HG03039 (cell line): ENCODE measurements at regions not wholly inside any gene's neighbourhood (a gene's known extent, or its start where the extent isn't known, plus 50 kb on each side); places are given as distances from the start of the nearest gene placed in this dataset.
"Not testable (repeated sequence)": the region's sequence is repeated elsewhere in the genome, so short reads cannot be mapped to it uniquely, and the experiment has no call there.

Source experiments
- ATAC-seq: cut with Tn5 transposase; IDR thresholded peaks from one replicate; pipeline ENCODE4 v1.9.1; 2021; ENCODE audit warnings: mild to moderate bottlenecking, moderate library complexity; ENCODE audit not compliant: unreplicated experiment

DNA sequence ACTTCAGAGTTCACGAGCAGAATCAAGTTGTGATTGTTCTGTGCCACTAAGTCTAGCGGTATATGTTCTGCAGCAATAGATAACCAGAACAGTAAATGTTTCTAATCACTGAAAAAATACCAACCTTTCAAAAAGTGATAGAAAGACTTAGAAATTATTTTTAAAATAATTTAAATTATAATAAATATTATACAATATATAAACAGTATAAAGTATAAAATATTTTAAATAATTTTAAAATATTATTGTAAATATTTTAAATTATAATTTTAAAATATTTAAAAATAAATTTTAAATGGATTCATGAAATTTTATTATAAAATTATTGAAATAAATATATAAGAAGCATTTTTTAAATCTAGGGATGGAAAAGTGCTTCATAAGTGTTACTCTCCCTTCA is 126.3 kb upstream of the ID2 start:
- no peak for ATAC-seq

DNA sequence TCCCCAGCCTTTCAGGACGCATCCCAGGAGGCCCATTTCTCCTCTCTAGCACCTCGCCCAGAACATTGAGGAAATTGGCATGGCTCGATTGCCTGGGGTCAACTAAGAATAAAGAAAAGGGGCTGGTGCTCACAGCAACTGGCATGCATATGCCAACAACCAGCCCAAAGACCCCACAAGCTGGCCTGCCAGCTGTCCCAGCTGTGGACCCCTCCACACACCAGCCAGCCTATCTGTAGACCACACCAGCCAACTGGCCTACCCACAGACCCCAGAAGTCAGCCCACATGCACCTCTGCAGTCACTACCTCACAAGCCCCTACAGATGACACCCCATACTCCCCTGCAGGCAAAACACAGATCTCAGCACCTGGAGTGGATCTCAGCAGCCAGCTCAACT is 123.8 kb upstream of the ID2 start:
- no peak for ATAC-seq

DNA sequence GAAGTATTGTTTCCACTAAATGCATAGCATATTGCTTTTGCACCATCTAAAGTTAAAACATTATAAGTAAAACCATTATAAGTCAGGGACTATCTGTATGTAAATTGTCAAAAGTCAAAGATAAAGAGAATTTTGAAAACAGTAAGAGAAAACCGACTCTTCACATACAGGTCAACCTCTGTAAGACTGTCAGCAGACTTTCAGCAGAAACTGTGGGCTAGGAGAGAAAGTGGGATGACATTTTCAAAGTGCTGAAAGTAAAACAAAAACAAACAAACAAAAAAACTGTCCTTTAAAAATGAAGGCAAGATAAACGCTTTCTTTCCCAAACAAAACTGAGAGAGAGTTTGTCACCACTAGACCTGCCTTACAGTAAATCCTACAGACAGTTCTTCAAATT is 122.9 kb upstream of the ID2 start:
- ATAC-seq, result no peak

DNA sequence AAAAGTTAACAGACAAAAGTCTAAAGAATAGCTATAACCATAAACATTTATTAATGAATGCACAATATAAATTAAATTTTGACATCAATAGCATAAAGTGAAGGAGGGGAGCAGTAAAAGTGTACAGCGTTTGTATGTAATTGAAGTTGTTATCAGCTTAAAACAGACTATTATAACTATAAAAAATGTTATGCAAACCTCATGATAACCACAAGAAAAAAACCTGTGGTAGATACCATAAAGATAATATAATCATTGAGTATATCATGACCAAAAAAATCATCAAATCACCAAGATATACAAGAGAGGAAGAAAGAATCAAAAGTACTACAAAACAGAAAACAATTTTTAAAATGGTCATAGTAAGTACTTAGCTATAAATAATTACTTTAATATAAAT is 122.1 kb upstream of the ID2 start:
- ATAC-seq, result no peak

DNA sequence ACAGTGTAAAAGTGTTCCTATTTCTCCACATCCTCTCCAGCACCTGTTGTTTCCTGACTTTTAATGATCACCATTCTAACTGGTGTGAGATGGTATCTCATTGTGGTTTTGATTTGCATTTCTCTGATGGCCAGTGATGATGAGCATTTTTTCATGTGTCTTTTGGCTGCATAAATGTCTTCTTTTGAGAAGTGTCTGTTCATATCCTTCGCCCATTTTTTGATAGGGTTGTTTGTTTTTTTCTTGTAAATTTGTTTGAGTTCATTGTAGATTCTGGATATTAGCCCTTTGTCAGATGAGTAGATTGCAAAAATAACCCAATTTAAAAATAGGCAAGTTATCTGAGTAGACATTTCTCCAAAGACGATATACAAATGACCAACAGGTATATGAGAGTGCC is 120.2 kb upstream of the ID2 start:
- ATAC-seq, result not testable (repeated sequence)

DNA sequence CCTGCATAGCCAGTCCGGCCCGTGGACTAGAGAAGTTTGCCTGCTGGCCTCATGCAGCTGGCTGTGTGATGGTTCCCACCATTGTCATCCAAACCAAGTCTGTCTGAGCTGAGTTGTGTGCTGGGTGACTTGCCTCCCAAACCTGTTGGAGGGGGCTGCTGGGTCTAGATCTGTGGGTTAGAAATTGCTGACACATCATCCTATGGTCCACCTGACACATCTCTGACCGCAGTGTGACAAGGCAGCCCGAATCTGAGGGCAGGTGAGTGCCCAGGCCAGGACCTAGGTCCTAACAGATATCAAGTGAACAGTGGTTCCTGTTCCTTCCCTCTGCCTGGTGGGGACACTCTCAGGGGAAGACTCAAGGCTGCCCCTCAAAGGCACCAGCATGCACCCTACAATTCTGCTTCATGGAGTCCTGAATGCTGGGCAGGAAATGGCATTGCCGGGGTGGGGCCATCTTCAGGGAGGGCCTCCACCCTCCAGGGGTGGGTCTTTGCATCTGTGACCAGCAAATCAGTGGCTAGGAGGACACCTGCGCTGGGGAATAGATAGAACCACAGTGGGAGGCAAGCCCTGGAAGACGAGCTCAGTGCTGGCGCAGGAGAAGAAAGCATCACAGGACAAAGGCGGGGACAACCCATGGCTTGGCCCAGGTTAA is 117.9 kb upstream of the ID2 start:
- no peak for ATAC-seq

DNA sequence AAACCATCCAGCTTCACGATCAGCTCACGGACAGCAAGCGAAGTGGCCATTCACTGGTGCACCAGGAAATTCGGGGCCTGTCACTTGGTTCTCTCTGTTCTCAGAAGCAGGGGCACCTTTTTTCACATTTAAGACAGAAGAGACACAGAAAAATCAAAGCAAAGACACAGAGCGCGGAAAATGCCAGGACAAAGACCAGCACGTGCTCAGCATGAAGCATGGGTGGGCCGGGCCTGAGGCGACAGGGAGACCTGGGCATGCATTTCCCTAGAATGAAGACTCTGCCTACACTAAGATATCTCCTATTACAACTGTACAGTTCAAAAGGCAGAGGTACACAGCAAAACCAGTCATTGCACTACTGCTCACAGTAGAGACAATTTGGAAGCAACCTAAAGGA is 117.4 kb upstream of the ID2 start:
- no peak for ATAC-seq

DNA sequence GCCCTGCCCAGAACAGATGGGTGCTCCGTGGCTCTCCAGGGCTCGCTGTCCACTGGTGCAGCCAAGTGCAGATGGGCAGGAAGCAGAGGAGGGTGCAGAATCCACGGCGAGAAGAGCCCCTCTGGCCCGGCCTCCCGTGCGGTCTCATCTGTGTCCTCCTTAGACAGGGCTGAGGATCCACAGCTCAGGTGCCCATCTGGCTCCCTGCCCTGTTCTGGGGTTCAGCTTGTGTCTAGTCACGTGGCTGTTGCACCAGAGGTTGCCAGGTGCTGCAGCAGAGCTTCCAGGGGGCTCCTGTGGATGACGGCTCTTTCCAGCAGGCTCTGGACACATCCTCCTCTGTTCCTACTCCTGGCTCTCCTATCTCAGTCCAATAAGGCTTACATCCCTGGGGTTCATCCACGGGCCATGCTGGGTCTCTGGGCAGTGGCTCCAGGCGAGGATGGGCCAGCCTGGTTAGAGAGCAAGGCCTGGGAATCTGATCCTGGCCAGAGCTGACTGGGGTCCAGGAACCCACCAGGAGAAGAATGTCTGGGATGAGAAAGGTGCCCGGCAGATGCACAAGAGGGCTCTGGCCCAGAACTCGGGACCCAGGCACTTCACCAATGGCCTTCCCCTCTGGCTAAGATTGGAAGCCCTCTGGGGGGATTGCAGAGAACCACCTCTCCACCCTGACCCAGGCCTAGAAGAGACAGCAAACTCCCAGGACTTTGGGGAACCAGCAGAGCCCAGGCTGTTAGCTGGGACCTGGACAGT is 116.3 kb upstream of the ID2 start:
- ATAC-seq, result no peak

DNA sequence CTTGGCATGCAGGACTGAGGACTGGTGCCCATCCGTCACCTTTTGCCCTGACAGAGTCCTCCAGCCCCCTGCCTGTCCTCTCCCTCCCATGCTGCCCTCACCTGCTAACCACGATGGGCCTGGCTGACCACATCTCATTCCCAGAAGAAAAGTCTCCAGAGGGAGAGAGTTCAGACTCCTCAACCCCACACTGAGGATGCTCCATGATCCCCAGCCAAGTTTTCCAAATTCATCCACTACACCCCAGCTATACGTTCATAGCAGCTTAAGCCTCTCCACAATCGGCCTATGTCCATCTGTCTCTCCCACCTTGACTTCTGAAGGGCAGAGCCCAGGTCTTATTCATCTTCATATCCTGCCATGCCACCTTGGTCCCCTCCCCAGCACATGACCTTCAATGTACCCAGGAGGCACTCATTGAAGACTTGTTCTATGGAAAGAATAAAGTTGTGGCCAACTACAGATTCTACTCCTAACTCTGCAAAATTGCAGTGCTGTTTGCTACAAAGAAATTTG is 115.6 kb upstream of the ID2 start:
- no peak for ATAC-seq

DNA sequence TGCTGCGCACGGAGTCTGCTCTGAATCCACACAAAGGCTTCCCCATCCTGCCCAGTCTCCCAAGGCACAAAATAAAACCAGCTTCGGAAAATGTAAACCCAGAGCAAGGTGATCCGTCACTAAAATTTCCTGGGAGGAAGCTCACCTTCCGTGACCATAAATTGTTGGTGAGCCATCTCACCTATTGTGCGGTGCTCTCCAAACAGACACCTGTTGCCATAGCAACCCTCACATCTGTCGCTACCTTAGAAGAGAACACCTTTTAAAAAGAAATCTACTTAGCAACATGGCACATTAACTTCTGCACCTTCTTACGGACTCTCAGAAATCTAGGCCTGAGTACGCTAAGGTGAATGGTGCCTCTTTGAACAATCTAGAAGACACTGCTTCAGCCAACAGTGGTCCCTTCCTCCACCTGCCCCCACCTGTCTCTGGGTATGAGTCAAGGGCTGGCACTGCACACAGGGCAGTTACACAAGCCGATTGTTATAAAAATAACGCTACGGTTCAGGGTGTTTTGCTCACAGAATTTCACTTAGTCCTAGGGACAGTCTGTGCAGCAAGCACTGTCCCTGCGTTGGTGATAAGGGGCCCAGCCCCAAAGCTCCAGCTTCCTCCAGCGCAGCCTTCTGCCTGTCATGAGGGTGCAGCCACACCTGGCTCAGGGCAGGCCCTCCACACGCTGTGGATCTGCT is 114.9 kb upstream of the ID2 start:
- ATAC-seq, result no peak

DNA sequence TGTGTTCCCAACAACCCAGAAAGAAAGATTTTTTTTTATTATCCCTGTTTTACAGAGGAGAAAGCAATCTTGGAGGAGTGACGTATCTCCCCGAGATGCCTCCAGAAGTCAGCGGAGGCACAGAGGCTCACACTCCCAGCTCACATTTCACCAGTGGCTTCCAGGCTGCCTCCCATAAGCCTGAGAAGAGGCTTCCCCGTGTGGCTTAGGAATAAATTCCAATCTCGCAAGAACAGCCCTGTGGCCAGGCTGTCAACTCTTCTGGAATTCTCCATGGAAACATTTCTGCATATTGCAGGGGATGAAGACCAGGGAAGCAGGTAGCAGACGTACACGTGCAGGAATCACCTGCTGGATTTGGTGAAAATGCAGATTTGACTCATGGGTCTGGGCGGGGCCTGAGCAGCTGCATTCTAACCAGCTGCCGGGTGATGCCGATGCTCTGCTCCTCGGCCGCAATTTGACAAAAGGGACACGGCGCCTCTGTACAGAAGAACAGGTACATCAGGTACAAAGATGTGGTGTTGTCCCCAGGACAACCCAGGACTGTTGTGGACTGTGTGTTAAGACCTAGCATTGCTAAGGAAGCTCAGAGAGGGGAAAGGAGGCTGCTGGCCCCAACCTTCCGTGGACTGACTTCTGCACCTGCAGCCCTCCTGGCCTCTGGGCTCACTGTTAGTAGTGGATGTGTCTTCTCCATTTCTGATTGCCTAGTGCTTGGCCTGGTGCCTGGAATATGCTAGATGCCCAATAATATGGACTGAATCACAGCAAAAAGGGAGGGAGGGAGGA is 114.2 kb upstream of the ID2 start:
- no peak for ATAC-seq

DNA sequence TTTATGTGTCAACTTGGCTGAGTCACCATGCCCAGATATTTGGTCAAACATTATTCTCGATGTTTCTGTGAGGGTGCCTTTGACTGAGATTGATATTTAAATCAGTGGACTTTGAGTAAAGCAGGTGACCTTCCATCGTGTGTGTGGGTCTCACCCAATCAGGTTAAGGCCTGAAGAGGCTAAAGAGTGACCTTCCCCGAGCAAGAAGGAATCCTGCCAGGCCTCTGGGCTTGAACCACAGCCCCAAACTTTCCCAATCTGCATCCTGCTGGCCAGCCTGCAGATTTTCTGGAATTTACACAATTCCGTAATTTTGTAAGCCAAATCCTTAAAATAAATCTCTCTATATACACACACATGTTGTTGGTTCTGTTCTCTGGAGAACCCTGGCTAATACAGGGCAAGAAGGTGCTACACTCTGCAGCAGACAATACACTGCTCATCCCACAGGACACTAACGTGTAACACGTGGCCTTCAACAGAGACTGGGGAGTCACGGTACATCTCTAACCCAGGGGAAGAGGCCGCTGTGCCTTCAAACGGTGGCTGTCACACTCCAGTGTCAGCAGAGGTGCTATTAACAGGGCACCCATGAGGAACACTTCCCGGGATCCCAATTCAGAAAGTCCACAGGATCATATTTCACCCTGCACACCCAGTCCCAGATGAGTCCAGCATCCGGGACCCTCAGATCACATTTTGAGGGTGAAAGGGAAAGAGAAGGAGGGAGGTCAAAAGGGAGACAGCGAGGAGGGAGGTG is 113.1 kb upstream of the ID2 start:
- ATAC-seq, result no peak

DNA sequence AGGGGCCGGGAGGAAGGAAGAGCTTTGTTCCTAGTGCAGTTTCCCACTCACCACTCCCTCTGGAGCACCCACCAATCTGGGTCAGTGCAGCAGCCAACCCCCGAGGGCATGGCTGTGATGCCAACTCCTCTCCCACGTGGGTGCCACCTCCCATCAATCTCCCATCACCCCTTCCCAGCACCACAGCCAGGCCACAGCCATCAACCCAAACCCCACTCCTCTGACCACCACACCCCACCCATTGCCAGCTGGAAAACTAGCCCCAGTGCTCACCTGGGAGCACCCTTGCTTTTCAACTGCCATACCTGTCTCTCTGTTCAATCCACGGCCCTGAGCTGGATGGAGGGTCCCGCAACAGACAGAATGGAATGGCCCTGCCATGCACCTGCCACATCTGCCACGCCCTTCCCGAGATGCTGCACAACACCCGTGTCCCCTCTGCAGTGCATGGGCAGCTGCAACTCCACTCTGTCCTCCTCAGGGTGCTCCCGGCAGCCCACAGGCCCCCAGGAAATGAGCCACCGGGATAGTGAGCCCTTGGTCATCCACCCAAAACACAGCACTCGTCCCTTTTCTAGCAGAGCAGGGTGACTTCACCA is 112.4 kb upstream of the ID2 start:
- ATAC-seq, result no peak

DNA sequence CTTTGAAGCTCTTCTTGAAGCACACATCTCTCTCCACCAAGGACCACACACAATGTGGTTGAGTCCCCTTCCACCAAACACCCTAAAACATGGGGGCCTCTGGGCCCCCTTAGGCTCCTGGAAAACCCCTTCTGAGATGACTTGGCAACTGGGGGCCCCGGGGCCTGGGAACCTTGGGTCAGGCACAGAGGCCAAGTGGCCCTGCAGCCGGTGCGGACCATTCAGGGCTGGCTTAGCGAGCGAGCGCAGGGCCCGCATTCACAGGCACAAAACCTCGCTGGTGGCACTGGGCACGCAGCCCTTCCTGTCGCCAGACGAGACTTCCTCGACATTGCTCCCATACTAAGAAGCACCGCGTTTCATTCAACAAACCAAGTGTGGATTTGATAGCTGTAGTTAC is 111.2 kb upstream of the ID2 start:
- no peak for ATAC-seq

DNA sequence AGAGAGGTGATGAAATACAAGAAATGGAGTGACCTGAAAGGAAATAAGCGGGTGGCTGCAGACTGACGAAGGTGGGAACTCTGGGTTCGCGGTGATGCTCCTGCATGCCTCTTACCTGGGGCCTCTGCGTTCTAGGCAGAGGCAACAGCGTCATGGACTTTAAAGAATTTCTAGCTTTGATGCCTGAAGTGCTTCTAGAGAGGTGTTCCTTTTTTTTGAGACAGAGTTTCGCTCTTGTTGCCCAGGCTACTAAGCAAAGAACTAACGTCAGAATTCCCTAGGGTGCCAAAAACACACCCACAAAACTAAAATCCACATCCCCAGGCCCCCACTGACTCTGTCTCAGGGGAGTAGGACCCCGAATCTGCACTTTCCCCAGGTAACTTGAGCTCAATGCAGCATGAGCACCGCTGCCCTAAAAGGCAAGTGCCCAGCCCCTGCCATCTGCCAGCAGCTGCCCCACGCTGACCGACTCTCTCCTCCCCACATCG is 110.5 kb upstream of the ID2 start:
- ATAC-seq, result no peak

DNA sequence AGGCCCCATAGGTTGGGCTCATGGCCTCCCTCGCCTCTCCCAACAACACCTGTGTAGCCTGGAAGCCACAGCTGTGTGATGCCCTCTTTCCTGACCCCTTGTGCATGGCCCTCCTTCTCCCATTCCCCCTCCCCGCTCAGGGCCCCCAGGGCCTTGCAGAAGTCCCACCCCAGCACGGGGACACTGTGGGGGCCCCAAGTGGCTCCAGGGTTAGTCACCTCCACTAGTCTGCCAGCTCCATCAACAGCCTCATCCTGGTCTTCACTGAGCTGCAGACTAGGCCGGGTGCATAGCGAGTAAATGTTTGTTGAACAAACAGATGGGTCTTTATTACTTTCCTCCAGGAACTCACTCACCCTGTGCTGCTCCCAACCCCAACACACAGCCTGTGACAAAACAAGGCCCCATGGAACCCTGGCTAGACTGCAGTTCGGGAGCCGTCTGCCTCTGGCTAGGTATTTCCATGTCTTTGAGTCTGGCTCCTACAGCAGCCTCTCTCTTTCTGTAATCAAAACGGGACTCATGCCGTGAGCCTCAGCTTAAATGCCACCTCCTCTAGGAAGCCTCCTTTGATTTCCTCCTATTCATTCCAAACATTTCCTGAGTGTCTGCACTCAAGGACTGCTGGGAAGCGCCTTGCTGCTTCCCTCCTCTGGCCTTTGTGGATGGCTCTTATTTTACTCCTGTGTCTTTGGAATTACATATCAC is 109.9 kb upstream of the ID2 start:
- ATAC-seq, result no peak

DNA sequence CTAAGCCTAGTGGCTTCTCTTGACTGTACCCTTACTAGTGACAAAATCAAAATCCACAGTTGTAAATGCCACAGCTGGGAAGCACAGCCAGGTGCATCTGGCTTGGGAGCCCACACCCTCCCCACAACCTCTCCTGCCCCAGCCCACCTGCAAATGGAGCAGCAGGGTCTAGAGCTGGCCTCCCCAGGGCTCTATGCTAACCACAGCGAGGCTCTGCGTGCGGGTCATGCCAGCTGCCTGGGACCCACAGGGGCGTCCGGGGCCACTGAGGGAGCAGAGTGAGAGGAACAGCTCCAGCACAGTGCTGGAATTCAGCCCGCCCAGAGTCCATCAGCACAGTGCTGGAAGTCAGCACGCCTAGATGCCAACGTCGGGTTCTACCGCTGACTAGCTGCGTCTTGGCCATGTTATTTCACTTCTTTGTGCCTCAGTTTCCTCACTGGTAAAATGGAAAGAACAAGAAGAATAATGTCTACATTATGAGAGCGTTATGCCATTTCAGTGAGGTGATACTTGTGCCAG is 109.1 kb upstream of the ID2 start:
- ATAC-seq, result no peak

DNA sequence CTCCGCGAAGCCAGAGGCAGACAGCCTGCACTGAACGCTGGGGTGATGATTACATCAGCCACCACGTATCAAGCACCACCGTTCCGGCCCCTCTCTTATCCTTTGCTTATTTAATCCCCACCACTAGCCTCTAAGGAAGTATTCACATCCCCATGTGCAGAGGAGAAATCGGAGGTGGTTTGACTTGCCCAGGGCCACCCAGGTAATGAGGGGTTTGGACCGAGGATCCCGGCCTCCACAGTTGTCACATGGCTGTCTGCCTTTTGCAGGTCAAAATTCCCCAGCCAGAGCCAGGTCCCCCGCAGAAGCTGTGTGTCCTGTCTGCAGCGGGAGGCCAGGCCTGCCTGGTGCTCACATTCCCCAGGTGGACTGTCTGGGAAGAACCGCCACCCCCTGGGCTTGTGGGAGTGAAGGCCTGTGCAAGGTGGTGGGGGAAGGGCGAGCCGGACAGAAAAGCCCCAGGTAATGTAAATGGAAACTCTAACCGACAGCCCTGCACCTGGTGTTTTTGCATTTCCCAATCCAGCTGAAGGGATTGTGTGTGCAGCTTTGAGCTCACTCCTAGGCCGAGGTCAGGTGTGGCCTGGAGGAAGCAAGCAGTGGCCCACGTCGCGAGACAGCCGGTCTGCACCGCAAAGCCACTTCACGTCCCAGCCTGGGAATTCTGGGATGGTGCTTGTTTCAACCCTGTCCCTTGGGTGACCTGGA is 108.5 kb upstream of the ID2 start:
- ATAC-seq, result no peak

DNA sequence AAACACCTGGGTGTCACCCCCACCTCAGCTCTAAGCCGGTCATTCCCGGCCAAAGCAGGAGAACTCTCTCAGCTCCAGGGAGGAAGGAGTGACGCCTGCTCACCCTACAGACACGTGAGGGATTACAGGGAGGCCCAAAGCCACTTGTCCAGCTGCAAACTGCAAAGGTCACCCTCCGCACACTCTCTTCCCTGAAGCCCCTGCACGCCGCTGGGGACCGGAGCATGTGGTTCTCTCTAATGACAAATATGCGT is 108.0 kb upstream of the ID2 start:
- ATAC-seq, result no peak
